ENCODE measurements at regions not wholly inside any gene's neighbourhood (a gene's known extent, or its start where the extent isn't known, plus 50 kb on each side); places are given as distances from the start of the nearest gene placed in this dataset.
"Not testable (repeated sequence)": the region's sequence is repeated elsewhere in the genome, so short reads cannot be mapped to it uniquely, and the experiment has no call there.

GRCh38 chr3:27779176-27779575 is 57.1 kb upstream of the EOMES start:
- DNase-seq (ENCODE audit: low spot score), result no peak

- DNase-seq (ENCODE audit: low spot score), result no peak
These were observed 67.3 kb upstream of the EOMES start for GRCh38 chr3:27789420-27789819.

- DNase-seq (ENCODE audit: low spot score), result no peak
These were observed 69.8 kb upstream of the EOMES start for GRCh38 chr3:27791956-27792355.

- DNase-seq (ENCODE audit: low spot score), result no peak
These were observed 70.7 kb upstream of the EOMES start for GRCh38 chr3:27792869-27793268.

- no peak for DNase-seq (ENCODE audit: low spot score)
These were observed 72.1 kb upstream of the EOMES start for GRCh38 chr3:27794211-27794610.

- DNase-seq (ENCODE audit: low spot score), result no peak
These were observed 74.3 kb upstream of the EOMES start for GRCh38 chr3:27796365-27796875.

- DNase-seq (ENCODE audit: low spot score), result no peak
These were observed 75.7 kb upstream of the EOMES start for GRCh38 chr3:27797773-27798172.

GRCh38 chr3:27800261-27800660 is 78.1 kb upstream of the EOMES start:
- no peak for DNase-seq (ENCODE audit: low spot score)

- no peak for DNase-seq (ENCODE audit: low spot score)
These were observed 80.3 kb upstream of the EOMES start for GRCh38 chr3:27802425-27802824.

GRCh38 chr3:27802849-27803248 is 80.7 kb upstream of the EOMES start:
- DNase-seq (ENCODE audit: low spot score), result no peak

- no peak for DNase-seq (ENCODE audit: low spot score)
These were observed 83.2 kb upstream of the EOMES start for GRCh38 chr3:27805282-27805681.

- DNase-seq (ENCODE audit: low spot score), result no peak
These were observed 91.1 kb upstream of the EOMES start for GRCh38 chr3:27813255-27813654.

GRCh38 chr3:27821609-27822008 is 99.5 kb upstream of the EOMES start:
- DNase-seq (ENCODE audit: low spot score), result not testable (repeated sequence)

GRCh38 chr3:27824312-27825200 is 102.4 kb upstream of the EOMES start:
- DNase-seq (ENCODE audit: low spot score), result no peak

GRCh38 chr3:27826448-27826847 is 104.3 kb upstream of the EOMES start:
- no peak for DNase-seq (ENCODE audit: low spot score)

GRCh38 chr3:27827041-27827440 is 104.9 kb upstream of the EOMES start:
- DNase-seq (ENCODE audit: low spot score), result no peak

GRCh38 chr3:27840807-27841594 is 118.9 kb upstream of the EOMES start:
- DNase-seq (ENCODE audit: low spot score), result peak; percentile 9

GRCh38 chr3:27844052-27844675 is 122.0 kb upstream of the EOMES start:
- no peak for DNase-seq (ENCODE audit: low spot score)

GRCh38 chr3:27847697-27848096 is 125.6 kb upstream of the EOMES start:
- no peak for DNase-seq (ENCODE audit: low spot score)

- DNase-seq (ENCODE audit: low spot score), result no peak
These were observed 126.7 kb upstream of the EOMES start for GRCh38 chr3:27848826-27849225.

GRCh38 chr3:27859821-27860220 is 137.7 kb upstream of the EOMES start:
- DNase-seq (ENCODE audit: low spot score), result no peak

All from CD4-positive, alpha-beta T cell treated with Interleukin-15 for 4 hours (primary cell).